HG03196 (cell line): ENCODE measurements at regions not wholly inside any gene's neighbourhood (a gene's known extent, or its start where the extent isn't known, plus 50 kb on each side); places are given as distances from the start of the nearest gene placed in this dataset.
"Not testable (repeated sequence)": the region's sequence is repeated elsewhere in the genome, so short reads cannot be mapped to it uniquely, and the experiment has no call there.

ENCODE experiments used
- ATAC-seq: cut with Tn5 transposase; IDR thresholded peaks from one replicate; pipeline ENCODE4 v1.9.1; 2021; ENCODE audit not compliant: unreplicated experiment

- no peak for ATAC-seq
Observed at GRCh38 chr13:84816567-84817105, 934.4 kb upstream of the SLITRK1 start.

GRCh38 chr13:84812789-84813188 is 930.5 kb upstream of the SLITRK1 start:
- ATAC-seq = no peak

DNA sequence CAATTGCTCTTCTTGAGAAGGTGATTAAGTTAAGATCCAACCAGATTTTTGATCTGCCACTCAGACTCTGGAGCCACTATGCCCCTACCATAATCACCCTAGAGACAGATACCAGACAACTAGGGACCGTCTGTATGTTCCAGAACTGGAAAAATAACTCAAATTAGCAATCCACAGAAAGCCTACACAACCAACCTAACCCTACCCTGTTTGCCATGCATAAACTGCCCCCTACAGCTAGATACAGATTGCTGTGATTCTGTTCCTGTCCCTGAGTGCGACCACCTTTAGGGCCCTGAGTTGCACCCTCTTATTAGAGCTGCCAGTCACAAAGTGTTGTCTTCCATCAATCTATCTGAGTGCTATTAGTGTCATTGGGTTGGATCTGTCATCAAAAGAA is 929.8 kb upstream of the SLITRK1 start:
- no peak for ATAC-seq

DNA sequence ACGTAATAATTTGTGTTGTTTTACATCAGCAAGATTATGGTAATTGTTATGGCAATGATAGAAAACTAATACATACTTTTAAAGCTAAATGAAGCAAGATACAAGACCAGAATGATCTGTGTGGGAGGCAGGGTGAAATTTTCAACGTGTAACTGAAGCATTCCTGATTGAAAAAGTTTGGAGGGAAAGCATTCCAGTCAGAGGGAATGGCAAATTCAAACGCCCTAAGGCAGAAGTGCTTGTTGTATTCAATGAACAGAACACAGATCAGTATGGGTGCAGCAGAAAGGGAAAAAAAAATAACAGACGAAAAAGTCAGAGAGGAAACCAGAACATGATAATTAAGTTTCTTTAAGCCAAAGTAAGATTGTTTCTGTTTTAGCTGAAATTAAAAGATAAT is 928.5 kb upstream of the SLITRK1 start:
- ATAC-seq = no peak

DNA sequence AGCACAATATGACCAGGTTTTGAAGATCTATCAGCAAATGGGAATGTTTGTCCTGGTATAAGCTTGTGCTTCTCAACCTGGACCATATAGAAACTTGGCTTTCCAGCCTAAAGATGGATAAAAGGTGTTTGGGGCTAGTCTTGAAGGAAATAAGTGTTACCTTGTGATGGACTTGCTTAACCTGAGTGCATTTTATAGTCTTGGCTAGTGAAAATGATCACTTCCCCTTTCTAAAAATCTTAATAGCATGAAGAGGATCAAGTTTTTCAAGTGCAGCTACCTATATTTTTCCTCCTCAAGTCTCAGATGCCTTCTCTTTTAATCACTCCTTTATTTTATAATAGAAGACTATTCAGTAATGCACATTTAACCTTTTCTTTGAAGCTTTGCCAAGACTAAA is 919.8 kb upstream of the SLITRK1 start:
- no peak for ATAC-seq

- no peak for ATAC-seq
Observed at GRCh38 chr13:84784443-84785153, 902.3 kb upstream of the SLITRK1 start.

DNA sequence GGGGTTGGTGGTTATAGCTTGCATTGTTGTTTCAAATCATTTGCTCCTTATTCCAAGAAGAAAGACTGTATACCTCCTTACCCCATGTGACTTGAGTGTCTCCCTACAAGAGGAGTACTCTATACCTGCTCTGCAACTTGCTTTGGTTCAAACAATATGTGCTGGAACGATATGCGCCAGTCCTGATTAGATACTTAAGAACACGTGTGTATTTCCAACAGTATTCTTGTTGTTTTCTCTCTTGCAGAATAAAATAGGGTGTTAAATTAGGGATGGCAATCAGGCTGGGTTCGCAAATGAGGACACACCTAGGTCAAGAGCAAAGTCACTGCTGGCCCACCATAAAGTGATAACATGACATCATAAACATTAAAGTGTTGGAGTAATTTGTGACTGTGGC is 895.0 kb upstream of the SLITRK1 start:
- no peak for ATAC-seq

DNA sequence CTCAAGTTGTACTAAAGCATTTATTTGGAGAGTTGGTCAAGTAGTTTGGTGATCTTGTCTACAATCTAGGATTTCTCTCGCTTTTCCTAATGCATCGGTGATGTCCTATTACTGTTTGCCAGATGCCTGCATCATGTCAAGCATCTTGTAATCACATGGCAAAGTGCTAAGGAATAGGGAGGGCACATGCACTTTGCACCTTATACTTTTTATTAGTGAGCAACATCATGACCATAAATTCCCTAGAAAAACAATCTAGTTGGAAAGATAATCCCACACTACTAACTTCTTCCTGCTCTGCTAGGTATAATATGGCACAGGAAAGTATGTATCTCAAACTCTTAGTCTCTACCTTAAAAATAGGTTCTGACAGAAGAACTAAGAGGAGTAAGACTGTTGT is 894.3 kb upstream of the SLITRK1 start:
- no peak for ATAC-seq

GRCh38 chr13:84775920-84776319 is 893.6 kb upstream of the SLITRK1 start:
- ATAC-seq = not testable (repeated sequence)

GRCh38 chr13:84774111-84774510 is 891.8 kb upstream of the SLITRK1 start:
- ATAC-seq = no peak

- no peak for ATAC-seq
Observed at GRCh38 chr13:84760956-84761355, 878.7 kb upstream of the SLITRK1 start.

DNA sequence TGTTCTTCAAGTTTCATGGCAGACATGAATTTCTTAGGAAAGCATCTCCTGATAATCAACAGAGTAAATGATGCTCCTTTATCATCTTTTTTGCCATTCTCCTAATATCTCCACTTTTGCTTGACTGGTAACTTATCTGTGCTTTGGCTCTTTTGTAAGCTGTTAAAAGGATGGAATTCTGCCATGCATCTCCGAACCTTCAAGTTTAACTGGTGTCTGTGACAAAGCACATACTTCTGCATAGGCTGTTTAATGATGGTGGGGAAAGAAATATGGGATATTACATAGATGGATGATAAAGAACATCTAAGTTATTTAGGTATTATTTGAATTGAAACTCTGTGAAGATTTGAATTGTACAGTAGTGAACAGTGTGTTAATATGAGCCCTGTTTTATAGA is 866.9 kb upstream of the SLITRK1 start:
- ATAC-seq = no peak

DNA sequence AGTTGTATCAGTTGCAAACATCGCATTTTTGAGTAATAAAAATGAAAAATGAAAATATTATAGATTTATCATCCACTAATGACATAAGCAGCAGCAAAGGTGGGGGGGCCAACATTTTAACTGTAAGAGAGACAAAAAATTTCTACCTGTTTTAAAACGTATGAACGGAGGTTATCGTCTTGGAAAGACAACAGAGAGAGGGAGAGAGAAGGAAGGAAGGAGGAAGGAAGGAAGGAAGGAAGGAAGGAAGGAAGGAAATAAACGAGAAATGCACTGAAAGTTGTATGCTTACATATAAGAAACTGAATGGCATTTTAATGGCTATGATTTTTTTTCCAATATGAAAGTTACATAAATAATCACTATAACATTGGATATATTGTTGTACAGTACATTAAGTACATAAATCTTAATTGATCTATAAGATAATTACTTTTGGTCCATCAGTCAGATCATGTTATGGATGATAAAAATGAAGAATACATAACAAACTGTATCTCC is 862.8 kb upstream of the SLITRK1 start:
- no peak for ATAC-seq

DNA sequence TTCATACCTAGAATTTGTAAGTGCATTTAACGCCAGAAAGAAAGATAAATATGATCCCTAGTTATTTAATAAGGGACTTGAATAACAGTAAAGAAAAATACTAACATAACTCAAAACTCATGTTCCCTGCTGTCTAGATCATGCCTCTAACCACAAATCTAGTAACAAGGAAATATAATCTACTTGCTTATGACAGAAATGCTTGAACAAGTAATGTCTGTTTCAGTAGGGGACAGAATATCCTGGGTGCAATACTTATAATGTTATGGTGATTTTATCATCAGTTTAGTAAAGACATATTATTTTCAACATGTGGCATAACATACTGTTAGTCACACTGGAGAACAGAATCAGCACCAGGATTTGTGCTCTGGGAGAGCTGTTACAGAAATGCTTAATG is 861.9 kb upstream of the SLITRK1 start:
- no peak for ATAC-seq

DNA sequence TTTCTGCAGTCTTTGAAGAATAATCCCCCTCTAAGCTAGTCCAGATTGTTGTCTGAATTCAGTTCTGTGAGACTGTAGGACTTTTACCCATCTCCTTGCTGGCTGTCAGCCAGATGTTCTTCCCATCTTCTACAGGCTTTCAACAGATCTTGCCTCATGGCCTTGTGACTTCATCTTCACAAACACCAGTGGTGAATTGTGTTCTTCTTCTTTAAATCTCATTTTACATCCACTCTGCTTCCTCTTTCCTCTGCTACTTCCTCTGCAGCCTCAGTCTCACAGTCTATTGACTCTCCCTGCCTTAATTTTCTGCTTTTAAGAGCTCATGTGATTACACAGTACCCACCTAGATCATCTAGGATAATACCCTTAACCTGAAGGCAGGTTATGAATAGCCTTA is 859.0 kb upstream of the SLITRK1 start:
- no peak for ATAC-seq

DNA sequence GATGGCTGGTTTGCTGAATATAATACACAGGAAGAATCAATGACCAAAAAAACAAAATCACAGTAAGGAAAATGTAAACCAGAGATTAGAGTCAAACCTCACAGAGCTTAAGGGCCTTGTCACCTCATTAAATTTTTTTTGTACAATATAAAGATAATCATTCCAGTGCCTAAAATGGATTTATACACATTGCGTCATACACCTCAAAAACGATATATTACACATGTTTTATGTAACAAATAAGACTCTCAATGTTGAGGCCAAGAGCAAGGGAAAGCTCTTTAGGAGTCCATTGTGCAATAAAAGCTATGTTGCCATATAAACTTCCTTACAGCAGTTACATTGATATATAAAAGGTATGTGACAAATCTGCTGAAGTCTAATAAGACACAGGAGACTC is 856.7 kb upstream of the SLITRK1 start:
- ATAC-seq = no peak

- no peak for ATAC-seq
Observed at GRCh38 chr13:84737661-84738060, 855.4 kb upstream of the SLITRK1 start.

DNA sequence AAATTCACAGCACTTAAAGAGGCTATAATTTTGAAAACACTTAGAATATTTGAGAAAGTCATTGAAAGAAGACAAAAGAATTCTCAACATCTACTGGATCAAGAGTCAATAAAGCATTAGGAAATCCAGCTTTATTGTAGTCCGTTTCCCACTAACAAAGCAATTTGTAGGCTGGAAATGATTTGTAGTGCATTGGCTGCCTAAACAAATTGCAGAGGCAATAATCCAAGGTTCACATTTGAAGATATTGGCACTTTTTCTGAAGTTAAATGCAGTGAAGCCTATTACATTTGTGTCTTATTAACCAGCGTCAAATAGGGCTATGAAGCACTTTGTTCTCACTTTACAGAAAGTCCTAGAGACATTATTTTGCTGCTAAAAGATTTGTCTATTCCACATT is 848.1 kb upstream of the SLITRK1 start:
- ATAC-seq = no peak

DNA sequence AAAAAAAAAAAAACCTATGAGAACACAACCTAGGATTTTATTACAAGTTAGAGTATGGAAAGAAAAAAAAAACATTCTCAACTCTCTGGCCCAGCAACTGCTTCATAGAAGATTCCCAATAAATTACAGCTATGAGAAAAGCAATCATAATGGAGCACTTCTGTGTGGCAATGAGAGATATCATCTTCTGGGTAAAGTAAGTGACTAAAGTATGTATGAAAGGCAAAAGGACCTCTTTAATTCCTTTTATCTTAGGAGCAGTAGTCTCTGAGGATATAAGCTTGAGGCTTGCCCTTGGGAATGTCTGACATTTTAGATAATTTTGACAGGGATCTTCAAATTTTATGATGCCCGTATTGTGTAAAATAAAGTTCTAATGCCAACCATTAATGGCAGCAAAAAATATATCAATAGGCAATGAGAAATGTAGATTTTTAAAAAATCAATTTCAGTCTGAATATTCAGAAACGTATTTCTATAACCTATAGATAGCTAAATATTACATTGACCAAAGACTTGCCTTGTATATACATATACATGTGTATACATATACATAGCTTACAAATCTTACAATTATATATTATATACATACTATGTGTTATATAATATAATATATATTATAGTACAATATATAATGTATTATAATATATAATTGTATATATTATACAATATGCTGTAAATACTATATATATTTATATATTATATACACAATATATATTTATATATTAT is 823.9 kb upstream of the SLITRK1 start:
- no peak for ATAC-seq

DNA sequence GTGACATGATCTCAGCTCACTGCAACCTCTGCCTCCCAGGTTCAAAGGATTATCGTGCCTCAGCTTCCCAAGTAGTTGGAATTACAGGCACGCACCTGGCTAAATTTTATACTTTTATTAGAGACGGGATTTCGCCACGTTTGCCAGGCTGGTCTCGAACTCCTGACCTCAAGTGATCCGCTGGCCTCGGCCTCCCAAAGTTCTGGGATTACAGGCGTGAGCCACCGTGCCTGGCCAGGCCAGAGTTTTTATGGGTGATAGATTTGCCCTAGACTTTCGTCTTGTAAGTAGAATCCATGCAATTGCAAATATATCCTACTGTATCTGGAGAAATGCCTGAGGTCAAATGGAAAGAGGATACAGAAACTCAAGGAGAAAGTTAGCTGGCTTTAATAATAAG is 819.9 kb upstream of the SLITRK1 start:
- ATAC-seq = no peak

GRCh38 chr13:84697591-84697990 is 815.3 kb upstream of the SLITRK1 start:
- ATAC-seq = not testable (repeated sequence)

DNA sequence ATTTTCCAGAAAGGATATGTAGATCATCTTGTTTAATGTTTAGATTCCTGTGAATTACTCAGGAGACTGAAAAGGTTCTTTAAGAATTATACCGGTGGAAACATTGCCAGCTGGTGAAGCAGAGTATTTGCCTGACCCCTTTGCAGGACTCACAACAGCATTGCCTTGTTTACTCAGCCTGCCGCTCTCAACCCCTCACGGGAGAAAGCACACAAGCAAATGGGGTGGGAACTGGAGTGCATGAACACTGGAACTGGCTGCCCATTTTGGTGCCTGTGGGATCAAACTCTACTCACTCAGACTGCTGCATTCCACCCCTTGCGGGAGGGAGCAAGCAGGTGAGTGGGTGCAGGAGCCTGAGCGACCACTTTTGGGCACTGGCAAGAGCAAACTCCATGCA is 804.7 kb upstream of the SLITRK1 start:
- no peak for ATAC-seq
